RWPE1 (cell line): ENCODE measurements at regions not wholly inside any gene's neighbourhood (a gene's known extent, or its start where the extent isn't known, plus 50 kb on each side); places are given as distances from the start of the nearest gene placed in this dataset.

ENCODE experiments used
- CTCF ChIA-PET: fragments of 350-600 bp; sonication (Branson Sonifier 250); formaldehyde crosslinking; extraction: SDS; loops from one replicate; lab custom pipeline; 2021; lab: Yijun Ruan, JAX
- POLR2A ChIA-PET: fragments of 400-600 bp; formaldehyde crosslinking; extraction: SDS; loops from one replicate; lab custom pipeline; 2020; ENCODE audit warnings: antibody characterized with exemption; ENCODE audit not compliant: low non-redundant PET; lab: Yijun Ruan, JAX
- DNase-seq: peaks from one replicate; pipeline ENCODE4 v3.0.0; 2012; ENCODE audit warnings: low spot score
- H3K27ac ChIP-seq: fragments of 450-650 bp; 2 replicates; pipeline ENCODE4 v1.5.1; 2017
- TF ChIP-seq, protein P1 (sequence below): fragments of 450-650 bp; conservative IDR thresholded peaks from 2 replicates; pipeline ENCODE4 v1.5.1; 2017; ENCODE audit warnings: low read depth, mild to moderate bottlenecking

GRCh38 chr20:39399463-39399862, 437.3 kb downstream of the DHX35 start:
- H3K27ac ChIP-seq = no peak overlapping the region
- CTCF ChIA-PET = no interaction called here
- DNase-seq = no peak
- POLR2A ChIA-PET = no interaction called here
- TF ChIP-seq, protein P1, sequence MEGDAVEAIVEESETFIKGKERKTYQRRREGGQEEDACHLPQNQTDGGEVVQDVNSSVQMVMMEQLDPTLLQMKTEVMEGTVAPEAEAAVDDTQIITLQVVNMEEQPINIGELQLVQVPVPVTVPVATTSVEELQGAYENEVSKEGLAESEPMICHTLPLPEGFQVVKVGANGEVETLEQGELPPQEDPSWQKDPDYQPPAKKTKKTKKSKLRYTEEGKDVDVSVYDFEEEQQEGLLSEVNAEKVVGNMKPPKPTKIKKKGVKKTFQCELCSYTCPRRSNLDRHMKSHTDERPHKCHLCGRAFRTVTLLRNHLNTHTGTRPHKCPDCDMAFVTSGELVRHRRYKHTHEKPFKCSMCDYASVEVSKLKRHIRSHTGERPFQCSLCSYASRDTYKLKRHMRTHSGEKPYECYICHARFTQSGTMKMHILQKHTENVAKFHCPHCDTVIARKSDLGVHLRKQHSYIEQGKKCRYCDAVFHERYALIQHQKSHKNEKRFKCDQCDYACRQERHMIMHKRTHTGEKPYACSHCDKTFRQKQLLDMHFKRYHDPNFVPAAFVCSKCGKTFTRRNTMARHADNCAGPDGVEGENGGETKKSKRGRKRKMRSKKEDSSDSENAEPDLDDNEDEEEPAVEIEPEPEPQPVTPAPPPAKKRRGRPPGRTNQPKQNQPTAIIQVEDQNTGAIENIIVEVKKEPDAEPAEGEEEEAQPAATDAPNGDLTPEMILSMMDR = no peak

DNA sequence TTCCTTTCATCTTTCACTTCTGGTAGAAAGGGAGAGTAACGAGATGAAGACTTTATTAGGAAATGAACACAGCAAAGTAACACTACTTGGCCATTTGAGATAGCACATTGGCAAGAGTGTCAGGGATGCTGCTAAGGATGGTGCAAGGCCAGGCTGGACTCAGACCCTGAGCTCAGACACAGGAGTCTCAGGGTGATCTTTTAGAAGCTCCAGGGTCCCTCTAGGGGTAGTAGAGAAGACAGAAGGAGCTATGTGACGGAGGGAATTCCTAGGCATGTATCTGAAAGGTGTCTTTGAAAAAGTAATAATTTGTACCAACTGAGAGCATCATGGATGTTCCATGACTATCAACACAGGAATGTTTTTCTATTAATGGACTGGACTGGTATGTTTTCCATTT, 436.5 kb downstream of the DHX35 start:
- CTCF ChIA-PET = no interaction called here
- DNase-seq = no peak
- POLR2A ChIA-PET = no interaction called here
- H3K27ac ChIP-seq = no peak overlapping the region
- TF ChIP-seq, protein P1 = no peak

DNA sequence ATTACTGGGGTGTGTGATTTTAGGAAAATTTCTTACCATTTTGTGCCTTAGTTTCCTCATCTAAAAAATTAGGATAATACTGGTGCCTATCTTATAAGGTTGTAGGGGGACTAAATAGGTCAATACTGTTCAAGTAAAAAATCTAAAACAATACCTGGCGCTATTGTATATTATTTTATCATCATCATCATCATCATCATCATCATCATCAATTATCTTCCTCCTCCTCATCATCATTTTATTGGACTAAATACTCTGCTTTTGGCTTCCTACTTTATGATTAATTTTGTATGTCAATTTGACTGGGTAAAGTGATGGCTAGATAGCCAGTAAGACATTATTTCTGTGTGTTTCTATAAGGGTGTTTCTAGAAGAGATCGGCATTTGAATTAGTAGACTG, 435.5 kb downstream of the DHX35 start:
- H3K27ac ChIP-seq = no peak overlapping the region
- CTCF ChIA-PET = interaction anchor here (0.6 kb wide), 2 partner anchors 12 to 133 kb away, joined by 3 read pairs; no protein-coding TSS in a partner anchor
- POLR2A ChIA-PET = no interaction called here
- TF ChIP-seq, protein P1 = no peak
- DNase-seq = no peak

DNA sequence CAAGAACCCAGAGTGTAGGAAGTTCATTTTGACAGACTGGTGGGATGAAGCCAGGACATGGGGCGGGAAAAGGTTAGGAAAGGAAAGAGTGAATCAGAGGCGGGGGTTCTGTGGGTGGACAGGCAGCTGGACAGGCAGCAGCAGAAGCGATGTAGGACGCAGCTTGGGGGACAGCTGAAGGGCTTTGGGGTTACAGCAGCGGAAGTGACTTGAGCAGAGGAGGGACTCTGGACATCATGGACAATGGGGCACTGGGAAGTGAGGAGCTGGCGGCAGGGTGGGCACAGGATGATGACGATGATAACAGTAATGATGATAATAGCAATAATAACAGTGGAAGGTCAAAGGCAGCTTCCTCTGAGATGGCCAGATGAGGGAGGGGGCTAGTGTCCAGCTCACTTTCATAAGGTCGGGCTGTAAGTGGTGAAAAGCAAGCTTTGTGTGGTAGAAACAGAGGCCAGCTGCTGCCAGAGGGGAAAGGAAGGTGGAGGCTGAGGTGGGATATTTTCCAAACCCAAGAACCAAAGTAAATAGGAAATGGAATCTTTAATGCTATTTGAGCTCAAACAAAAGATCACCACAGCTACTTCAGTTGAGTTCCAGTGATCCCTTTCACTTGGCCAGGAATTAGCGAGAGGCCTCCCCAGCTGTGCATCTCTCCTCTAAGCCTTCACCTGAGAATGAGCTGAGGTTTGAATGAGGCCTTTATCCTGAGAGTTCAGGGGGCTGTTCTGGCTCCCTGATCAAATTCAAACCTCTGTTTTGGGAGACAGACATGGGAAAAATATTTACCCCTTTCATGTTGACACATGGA, 433.5 kb downstream of the DHX35 start:
- no peak overlapping the region for H3K27ac ChIP-seq
- POLR2A ChIA-PET = no interaction called here
- DNase-seq = no peak
- CTCF ChIA-PET = interaction anchor here (0.6 kb wide), 1 partner anchor 132 kb away, joined by 3 read pairs; no protein-coding TSS in a partner anchor
- TF ChIP-seq, protein P1 = no peak

GRCh38 chr20:39394461-39394860, 432.3 kb downstream of the DHX35 start:
- ChIA-PET CTCF (interaction anchor here (0.8 kb wide), 1 partner anchor 11 kb away, joined by 4 read pairs; no protein-coding TSS in a partner anchor), POLR2A (no interaction called here)
- no peak overlapping the region for H3K27ac ChIP-seq
- TF ChIP-seq, protein P1 = no peak
- DNase-seq = no peak

DNA sequence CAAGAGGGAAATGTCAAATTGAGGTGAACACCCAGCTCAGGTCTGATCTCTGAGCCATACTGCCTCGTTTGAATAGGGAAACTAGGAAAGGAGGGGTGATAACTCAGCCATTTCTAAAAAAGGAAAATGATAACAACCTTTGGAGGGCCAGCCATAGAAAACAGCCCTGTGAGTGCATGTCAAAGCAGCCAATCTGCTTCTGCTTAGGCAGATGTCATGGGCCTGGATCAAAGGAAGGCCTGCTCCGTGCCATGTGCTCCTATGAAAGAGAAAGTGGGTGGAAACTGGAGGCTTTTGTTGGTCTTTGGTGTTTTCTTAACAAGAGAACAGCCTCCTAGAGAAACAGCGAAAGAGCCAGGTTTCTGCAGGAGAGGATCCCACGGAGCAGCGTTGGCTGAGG, 428.0 kb downstream of the DHX35 start:
- POLR2A ChIA-PET = no interaction called here

More for the DNA sequence above, 428.0 kb downstream of the DHX35 start:
- DNase-seq = no peak
- TF ChIP-seq, protein P1 = no peak
- CTCF ChIA-PET = interaction anchor here (0.6 kb wide), 1 partner anchor 45 kb away, joined by 5 read pairs; no protein-coding TSS in a partner anchor
- no peak overlapping the region for H3K27ac ChIP-seq
